HEK293 (cell line): ENCODE measurements at regions not wholly inside any gene's neighbourhood (a gene's known extent, or its start where the extent isn't known, plus 50 kb on each side); places are given as distances from the start of the nearest gene placed in this dataset.

Source experiments
- CTCF ChIA-PET: fragments of 350-600 bp; formaldehyde crosslinking; extraction: SDS; loops from one replicate; lab custom pipeline; 2021; ENCODE audit warnings: antibody characterized with exemption; lab: Yijun Ruan, JAX
- POLR2A ChIA-PET: fragments of 300-600 bp; formaldehyde crosslinking; extraction: SDS; loops from one replicate; lab custom pipeline; 2020; ENCODE audit warnings: antibody characterized with exemption, inconsistent platforms; lab: Yijun Ruan, JAX
- H3K27ac ChIP-seq: fragments of 200-500 bp; sonication (Bioruptor generic); 2 replicates; pipeline ENCODE4 v1.5.1; 2014; ENCODE audit warnings: low read depth, low read length, control low read depth, inconsistent platforms; ENCODE audit errors: extremely low read depth
- H3K36me3 ChIP-seq, 2 experiments: fragments of 200-500 bp in 1 of 2; sonication (Bioruptor generic) in 1 of 2; 1 replicate in 1 of 2; 2 replicates in 1 of 2; pipeline ENCODE4 v1.5.1; 2014 to 2017; ENCODE audit warnings: inconsistent platforms in 2 of 2, low read length in 2 of 2; ENCODE audit not compliant: control insufficient read depth in 2 of 2, insufficient read depth in 1 of 2
- H3K4me1 ChIP-seq: fragments of 200-500 bp; sonication (Bioruptor generic); 2 replicates; pipeline ENCODE4 v1.5.1; 2014; ENCODE audit warnings: mild to moderate bottlenecking, low read length, inconsistent platforms; ENCODE audit not compliant: control insufficient read depth, insufficient read depth
- H3K4me3 ChIP-seq: 2 replicates; pipeline ENCODE4 v1.5.1; 2011; ENCODE audit warnings: low read depth, mild to moderate bottlenecking, control low read depth, low read length, moderate library complexity
- H3K9me3 ChIP-seq: fragments of 200-500 bp; sonication (Bioruptor generic); 2 replicates; pipeline ENCODE4 v1.5.1; 2014; ENCODE audit warnings: low read depth, low read length, inconsistent platforms; ENCODE audit not compliant: control insufficient read depth, insufficient read depth
- HOXC10 ChIP-seq: sonication (generic); formaldehyde crosslinking; IDR thresholded peaks from 2 replicates; pipeline ENCODE4 v1.8.1; 2023; ENCODE audit warnings: mild to moderate bottlenecking, missing genetic modification reagents
- KLF10 ChIP-seq: fragments of 450-650 bp; IDR thresholded peaks from 2 replicates; pipeline ENCODE4 v1.5.1; 2018; ENCODE audit warnings: missing biosample characterization, mild to moderate bottlenecking, missing genetic modification characterization
- KLF9 ChIP-seq: fragments of 450-650 bp; formaldehyde crosslinking; IDR thresholded peaks from 2 replicates; pipeline ENCODE4 v1.5.1; 2016; ENCODE audit warnings: missing biosample characterization, missing genetic modification characterization, low read depth
- TCF7L2 ChIP-seq: IDR thresholded peaks from 2 replicates; pipeline ENCODE4 v1.6.1; 2011; ENCODE audit warnings: low read depth, mild to moderate bottlenecking, inconsistent platforms, low read length, moderate library complexity, borderline replicate concordance
- YY2 ChIP-seq: fragments of 450-650 bp; formaldehyde crosslinking; IDR thresholded peaks from 2 replicates; pipeline ENCODE4 v1.5.1; 2016; ENCODE audit warnings: missing biosample characterization, missing genetic modification characterization
- ZNF121 ChIP-seq: fragments of 450-650 bp; formaldehyde crosslinking; IDR thresholded peaks from 2 replicates; pipeline ENCODE4 v1.5.1; 2016; ENCODE audit warnings: missing biosample characterization, missing genetic modification characterization
- ZNF37A ChIP-seq: fragments of 450-650 bp; IDR thresholded peaks from 2 replicates; pipeline ENCODE4 v1.5.1; 2018; ENCODE audit warnings: missing biosample characterization, missing genetic modification characterization
- ZNF426 ChIP-seq: fragments of 450-650 bp; formaldehyde crosslinking; IDR thresholded peaks from 2 replicates; pipeline ENCODE4 v1.5.1; 2017; ENCODE audit warnings: missing biosample characterization, missing genetic modification characterization, mild to moderate bottlenecking, inconsistent platforms, moderate library complexity
- ZNF571 ChIP-seq: fragments of 450-650 bp; formaldehyde crosslinking; IDR thresholded peaks from 2 replicates; pipeline ENCODE4 v1.5.0; 2017; ENCODE audit warnings: missing biosample characterization, missing genetic modification characterization
- ZNF585B ChIP-seq: fragments of 450-650 bp; formaldehyde crosslinking; IDR thresholded peaks from 2 replicates; pipeline ENCODE4 v1.5.1; 2016; ENCODE audit warnings: missing biosample characterization, missing genetic modification characterization
- ZNF626 ChIP-seq: fragments of 450-650 bp; sonication (Bioruptor Pico); formaldehyde crosslinking; IDR thresholded peaks from 2 replicates; pipeline ENCODE4 v1.5.1; 2018; ENCODE audit warnings: missing biosample characterization, missing genetic modification characterization, inconsistent platforms
- ZNF677 ChIP-seq: fragments of 450-650 bp; IDR thresholded peaks from 2 replicates; pipeline ENCODE4 v1.5.0; 2018; ENCODE audit warnings: missing biosample characterization, mild to moderate bottlenecking, missing genetic modification characterization, moderate library complexity
- ZNF791 ChIP-seq: fragments of 450-650 bp; formaldehyde crosslinking; IDR thresholded peaks from 2 replicates; pipeline ENCODE4 v1.5.1; 2016; ENCODE audit warnings: missing biosample characterization, missing genetic modification characterization
- ZSCAN30 ChIP-seq: fragments of 450-650 bp; IDR thresholded peaks from 2 replicates; pipeline ENCODE4 v1.5.1; 2018; ENCODE audit warnings: missing biosample characterization, mild to moderate bottlenecking, missing genetic modification characterization, moderate library complexity
- TF ChIP-seq, protein P1 (sequence below): fragments of 450-650 bp; formaldehyde crosslinking; IDR thresholded peaks from 2 replicates; pipeline ENCODE4 v1.5.1; 2016; ENCODE audit warnings: missing biosample characterization, missing genetic modification characterization
- TF ChIP-seq, protein P2 (sequence below): fragments of 450-650 bp; formaldehyde crosslinking; IDR thresholded peaks from 2 replicates; pipeline ENCODE4; 2016; ENCODE audit warnings: missing biosample characterization, missing genetic modification characterization
- TF ChIP-seq, protein P3 (sequence below): fragments of 450-650 bp; formaldehyde crosslinking; IDR thresholded peaks from 2 replicates; pipeline ENCODE4 v1.5.1; 2016; ENCODE audit warnings: missing biosample characterization, missing genetic modification characterization
- TF ChIP-seq, protein P4 (sequence below): IDR thresholded peaks from 2 replicates; pipeline ENCODE4 v1.6.1; 2011; ENCODE audit warnings: mild to moderate bottlenecking, low read depth, low read length, borderline replicate concordance

DNA sequence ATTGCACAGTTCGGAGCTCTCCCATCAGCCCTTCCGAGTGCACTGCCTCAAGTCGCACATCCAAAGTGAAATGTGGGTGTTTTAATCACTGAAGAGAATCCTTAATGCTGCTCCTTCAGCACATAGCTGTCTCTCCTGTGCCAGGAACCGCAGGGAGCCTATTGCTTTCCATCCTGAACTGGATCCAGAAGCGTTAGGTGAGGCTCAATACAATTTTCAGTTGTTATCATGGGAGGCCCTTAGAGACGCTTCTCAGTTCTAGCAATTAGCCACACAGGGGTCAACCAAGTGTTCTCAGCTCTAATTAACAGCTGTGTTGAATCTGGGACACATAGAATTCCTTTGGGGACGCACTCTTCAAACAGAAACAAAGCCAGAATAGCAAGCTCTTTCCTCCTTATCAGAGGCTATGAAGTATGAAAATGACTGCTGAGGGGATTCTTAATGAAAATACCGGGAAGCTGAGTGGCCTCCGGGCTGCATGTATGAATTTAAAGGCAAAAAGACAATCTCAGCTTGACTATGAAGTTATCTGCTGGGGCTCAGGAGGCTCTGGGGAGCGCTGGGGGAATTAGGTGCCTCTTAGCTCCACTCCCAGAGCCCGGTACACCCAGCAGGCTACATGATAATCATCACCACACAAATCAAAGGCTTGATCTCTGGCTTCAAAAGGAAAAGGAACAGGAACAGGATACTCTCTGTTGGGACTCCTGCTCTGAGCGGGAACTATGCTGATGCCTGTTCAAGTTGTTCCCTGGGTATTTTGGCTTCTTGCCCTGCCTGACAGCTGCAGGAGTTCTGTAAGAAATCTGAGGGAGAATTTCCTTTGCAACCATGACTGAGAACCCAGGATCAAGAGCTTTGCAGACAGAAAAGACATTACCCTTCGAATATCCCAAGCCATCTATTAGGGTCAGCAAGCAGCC lies 55.4 kb upstream of the NCOA1 start (continued):
- TF ChIP-seq, protein P1, sequence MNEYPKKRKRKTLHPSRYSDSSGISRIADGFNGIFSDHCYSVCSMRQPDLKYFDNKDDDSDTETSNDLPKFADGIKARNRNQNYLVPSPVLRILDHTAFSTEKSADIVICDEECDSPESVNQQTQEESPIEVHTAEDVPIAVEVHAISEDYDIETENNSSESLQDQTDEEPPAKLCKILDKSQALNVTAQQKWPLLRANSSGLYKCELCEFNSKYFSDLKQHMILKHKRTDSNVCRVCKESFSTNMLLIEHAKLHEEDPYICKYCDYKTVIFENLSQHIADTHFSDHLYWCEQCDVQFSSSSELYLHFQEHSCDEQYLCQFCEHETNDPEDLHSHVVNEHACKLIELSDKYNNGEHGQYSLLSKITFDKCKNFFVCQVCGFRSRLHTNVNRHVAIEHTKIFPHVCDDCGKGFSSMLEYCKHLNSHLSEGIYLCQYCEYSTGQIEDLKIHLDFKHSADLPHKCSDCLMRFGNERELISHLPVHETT (tag by site-specific recombination) = no peak
- TF ChIP-seq YY2 (tag by site-specific recombination) = no peak
- no peak for TF ChIP-seq ZNF626 (tag by site-specific recombination)
- TF ChIP-seq HOXC10 (CRISPR knock-in tag) = no peak
- TF ChIP-seq, protein P2, sequence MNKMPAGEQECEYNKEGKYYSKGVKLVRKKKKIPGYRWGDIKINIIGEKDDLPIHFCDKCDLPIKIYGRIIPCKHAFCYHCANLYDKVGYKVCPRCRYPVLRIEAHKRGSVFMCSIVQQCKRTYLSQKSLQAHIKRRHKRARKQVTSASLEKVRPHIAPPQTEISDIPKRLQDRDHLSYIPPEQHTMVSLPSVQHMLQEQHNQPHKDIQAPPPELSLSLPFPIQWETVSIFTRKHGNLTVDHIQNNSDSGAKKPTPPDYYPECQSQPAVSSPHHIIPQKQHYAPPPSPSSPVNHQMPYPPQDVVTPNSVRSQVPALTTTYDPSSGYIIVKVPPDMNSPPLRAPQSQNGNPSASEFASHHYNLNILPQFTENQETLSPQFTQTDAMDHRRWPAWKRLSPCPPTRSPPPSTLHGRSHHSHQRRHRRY = no peak
- TF ChIP-seq ZNF791 (tag by site-specific recombination) = no peak

DNA sequence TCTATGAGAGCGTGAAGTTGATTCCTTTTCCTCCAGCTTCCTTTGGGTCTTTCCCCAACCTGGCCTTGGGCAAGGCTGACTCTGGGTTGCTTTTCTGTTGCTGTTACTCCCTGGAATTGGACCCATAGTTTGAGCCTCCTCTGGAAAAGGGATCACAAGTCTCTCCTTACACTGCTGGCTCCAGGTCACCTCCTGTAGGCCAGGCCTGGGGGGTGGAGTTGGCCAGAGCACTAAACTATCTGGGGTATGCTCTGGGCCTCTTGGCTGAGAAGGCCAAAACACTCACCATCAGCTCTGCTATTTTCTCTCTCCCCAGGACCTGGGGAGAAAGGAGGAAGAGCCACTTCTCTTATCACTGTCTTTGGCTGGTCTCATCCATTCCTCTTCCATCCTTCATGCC lies 56.5 kb upstream of the NCOA1 start:
- Histone ChIP-seq H3K36me3 (no peaks in the 10 kb centered on the region), H3K27ac (no peak overlapping the region), H3K9me3 (no peaks in the 10 kb centered on the region), H3K4me1 (peaks cover 3% of the 10 kb centered on the region; the same call in 1 of the 2 replicates), H3K4me3 (no peak overlapping the region)
- TF ChIP-seq ZSCAN30 (tag by site-specific recombination) = no peak
- no peak for TF ChIP-seq ZNF585B
- TF ChIP-seq ZNF426 (tag by site-specific recombination) = no peak
- TF ChIP-seq, protein P3, sequence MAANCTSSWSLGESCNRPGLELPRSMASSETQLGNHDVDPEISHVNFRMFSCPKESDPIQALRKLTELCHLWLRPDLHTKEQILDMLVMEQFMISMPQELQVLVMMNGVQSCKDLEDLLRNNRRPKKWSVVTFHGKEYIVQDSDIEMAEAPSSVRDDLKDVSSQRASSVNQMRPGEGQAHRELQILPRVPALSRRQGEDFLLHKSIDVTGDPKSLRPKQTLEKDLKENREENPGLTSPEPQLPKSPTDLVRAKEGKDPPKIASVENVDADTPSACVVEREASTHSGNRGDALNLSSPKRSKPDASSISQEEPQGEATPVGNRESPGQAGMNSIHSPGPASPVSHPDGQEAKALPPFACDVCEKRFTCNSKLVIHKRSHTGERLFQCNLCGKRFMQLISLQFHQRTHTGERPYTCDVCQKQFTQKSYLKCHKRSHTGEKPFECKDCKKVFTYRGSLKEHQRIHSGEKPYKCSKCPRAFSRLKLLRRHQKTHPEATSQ (tag by site-specific recombination) = no peak
- no peak for TF ChIP-seq ZNF571 (tag by site-specific recombination)
- no peak for TF ChIP-seq ZNF37A (tag by site-specific recombination)
- no peak for TF ChIP-seq ZNF121
- TF ChIP-seq, protein P4, sequence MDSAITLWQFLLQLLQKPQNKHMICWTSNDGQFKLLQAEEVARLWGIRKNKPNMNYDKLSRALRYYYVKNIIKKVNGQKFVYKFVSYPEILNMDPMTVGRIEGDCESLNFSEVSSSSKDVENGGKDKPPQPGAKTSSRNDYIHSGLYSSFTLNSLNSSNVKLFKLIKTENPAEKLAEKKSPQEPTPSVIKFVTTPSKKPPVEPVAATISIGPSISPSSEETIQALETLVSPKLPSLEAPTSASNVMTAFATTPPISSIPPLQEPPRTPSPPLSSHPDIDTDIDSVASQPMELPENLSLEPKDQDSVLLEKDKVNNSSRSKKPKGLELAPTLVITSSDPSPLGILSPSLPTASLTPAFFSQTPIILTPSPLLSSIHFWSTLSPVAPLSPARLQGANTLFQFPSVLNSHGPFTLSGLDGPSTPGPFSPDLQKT = no peak
- no peak for TF ChIP-seq ZNF677 (tag by site-specific recombination)
- POLR2A ChIA-PET = no interaction called here
- CTCF ChIA-PET = interaction anchor here (0.7 kb wide), 1 partner anchor 13 kb away, joined by 4 read pairs; no protein-coding TSS in a partner anchor

DNA sequence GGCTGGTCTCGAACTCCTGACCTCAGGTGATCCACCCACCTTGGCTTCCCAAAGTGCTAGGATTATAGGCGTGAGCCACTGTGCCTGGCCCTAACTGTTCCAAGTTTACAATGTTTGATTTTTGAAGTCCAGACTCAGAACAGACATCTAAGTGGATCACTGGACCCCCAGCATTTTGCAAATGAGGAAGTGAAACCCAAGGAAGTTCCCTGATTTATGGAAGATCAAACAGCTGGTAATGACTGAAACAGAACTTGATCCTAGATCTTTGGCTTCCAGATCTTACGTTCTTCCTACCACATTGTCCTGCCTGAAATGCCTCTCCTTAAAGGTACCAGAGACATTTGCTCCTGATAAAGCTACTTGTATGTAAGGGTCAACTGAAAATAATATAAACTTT lies 58.3 kb upstream of the NCOA1 start:
- no peak for TF ChIP-seq KLF10 (tag by site-specific recombination)
- no peak for TF ChIP-seq KLF9
- no peak for TF ChIP-seq TCF7L2
- Histone ChIP-seq H3K4me3 (no peak overlapping the region), H3K27ac (no peak overlapping the region), H3K36me3 (no peaks in the 10 kb centered on the region), H3K4me1 (peaks cover 3% of the 10 kb centered on the region; the same call in 1 of the 2 replicates), H3K9me3 (no peaks in the 10 kb centered on the region)
- CTCF ChIA-PET = interaction anchor here (0.8 to 1.5 kb wide), 4 partner anchors 10 to 360 kb away, joined by 3 read pairs; partner anchors contain the start of genes CENPO and PTRHD1
- POLR2A ChIA-PET = no interaction called here
